ENCODE measurements at regions not wholly inside any gene's neighbourhood (a gene's known extent, or its start where the extent isn't known, plus 50 kb on each side); places are given as distances from the start of the nearest gene placed in this dataset.

GRCh38 chr6:24006254-24006653 is 119.8 kb upstream of the NRSN1 start:
- no peak for TF ChIP-seq CTCF (IDR thresholded peaks at IDR 0.05 in 8 of 11, conservative IDR thresholded peaks at IDR 0.05 in 3 of 11)
- no peak for TF ChIP-seq POLR2A (IDR thresholded peaks at IDR 0.05)
- TF ChIP-seq POLR2AphosphoS5 (IDR thresholded peaks at IDR 0.05): no peak
